Panc1 (cell line): ENCODE measurements at regions not wholly inside any gene's neighbourhood (a gene's known extent, or its start where the extent isn't known, plus 50 kb on each side); places are given as distances from the start of the nearest gene placed in this dataset. TPM values are rescaled to one million over a fixed set of nuclear protein-coding genes. Genes with fewer than 3 reads are reported as not detected.
"Not testable (repeated sequence)": the region's sequence is repeated elsewhere in the genome, so short reads cannot be mapped to it uniquely, and the experiment has no call there.

Source experiments
- ATAC-seq: fragments of 200-7000 bp; cut with Tn5 transposase; 2 replicates; pipeline ENCODE4 v1.9.1; 2020; ENCODE audit warnings: mild to moderate bottlenecking, moderate library complexity
- BruUV-seq: library from RNA; stranded (reverse); fragments of 400-500 nt; replicated peaks from 2 replicates; lab custom pipeline; 2021; lab: Mats Ljungman, UMichigan
- CTCF ChIA-PET: fragments of 300-600 bp; sonication (Branson Sonifier 250); formaldehyde crosslinking; loops from one replicate; lab custom pipeline; 2022; ENCODE audit warnings: antibody characterized with exemption; lab: Charles Lee
- POLR2A ChIA-PET: fragments of 300-600 bp; sonication (Branson Sonifier 250); formaldehyde crosslinking; loops from one replicate; lab custom pipeline; 2022; ENCODE audit warnings: antibody characterized with exemption; lab: Charles Lee
- DNase-seq: peaks from one replicate; pipeline ENCODE4 v3.0.0-alpha.2; 2010; ENCODE audit warnings: low read depth, low spot score
- H3K27ac ChIP-seq: 2 replicates; pipeline ENCODE4 v1.5.1; 2011; ENCODE audit warnings: mild to moderate bottlenecking, low read length, inconsistent platforms
- H3K27me3 ChIP-seq: fragments of 200-500 bp; sonication (Bioruptor generic); 2 replicates; pipeline ENCODE4 v1.6.0; 2014; ENCODE audit warnings: low read length, inconsistent platforms; ENCODE audit not compliant: control insufficient read depth, insufficient read depth
- H3K36me3 ChIP-seq: fragments of 200-500 bp; sonication (Bioruptor generic); 2 replicates; pipeline ENCODE4 v1.5.1; 2014; ENCODE audit warnings: inconsistent platforms, mild to moderate bottlenecking, low read length, moderate library complexity; ENCODE audit not compliant: control insufficient read depth, insufficient read depth
- H3K4me1 ChIP-seq: 2 replicates; pipeline ENCODE4 v1.5.1; 2011; ENCODE audit warnings: inconsistent platforms, mild to moderate bottlenecking, low read length, moderate library complexity; ENCODE audit not compliant: control insufficient read depth, insufficient read depth
- H3K4me3 ChIP-seq, 2 experiments: 2 replicates each; pipeline ENCODE4 v1.5.1; 2011 to 2012; ENCODE audit warnings: low read depth in 2 of 2, low read length in 2 of 2, mild to moderate bottlenecking in 2 of 2, inconsistent platforms in 1 of 2, moderate library complexity in 1 of 2
- H3K9me3 ChIP-seq: fragments of 200-500 bp; sonication (Bioruptor generic); 2 replicates; pipeline ENCODE4 v1.5.1; 2014; ENCODE audit warnings: low read depth, mild to moderate bottlenecking, inconsistent platforms, low read length, moderate library complexity; ENCODE audit not compliant: control insufficient read depth, insufficient read depth
- CTCF ChIP-seq: fragments of 450-650 bp; IDR thresholded peaks from 2 replicates; pipeline ENCODE4 v1.5.1; 2017; ENCODE audit warnings: mild to moderate bottlenecking
- POLR2AphosphoS5 ChIP-seq: IDR thresholded peaks from 2 replicates; pipeline ENCODE4 v1.6.1; 2012; ENCODE audit warnings: mild to moderate bottlenecking, low read depth, low read length, moderate library complexity
- REST ChIP-seq, 2 experiments: IDR thresholded peaks; 2 replicates each; pipeline ENCODE4 v1.6.1; 2011 to 2012; ENCODE audit warnings: low read depth in 2 of 2, control low read depth in 1 of 2, low read length in 1 of 2, mild to moderate bottlenecking in 1 of 2, moderate library complexity in 1 of 2; ENCODE audit not compliant: insufficient read depth in 1 of 2
- SIN3A ChIP-seq: IDR thresholded peaks from 2 replicates; pipeline ENCODE4 v1.6.1; 2012; ENCODE audit warnings: low read depth, mild to moderate bottlenecking, low read length, moderate library complexity, borderline replicate concordance; ENCODE audit not compliant: insufficient read depth
- TCF7L2 ChIP-seq: IDR thresholded peaks from 2 replicates; pipeline ENCODE4 v1.6.1; 2011; ENCODE audit warnings: mild to moderate bottlenecking, low read depth, low read length, inconsistent platforms
- in situ Hi-C: cut with HindIII; loops from 2 replicates; pipeline ENCODE4 v1.10.0; 2016; ENCODE audit warnings: low sequenced_read_pairs, low pct_unique_long_range_greater_than_20kb
- intact Hi-C: fragments of 100-400 bp; cut with micrococcal nuclease; formaldehyde crosslinking; loops from one replicate; pipeline ENCODE4 v1.10.0; 2022; ENCODE audit not compliant: unreplicated experiment
- microRNA-seq: library from miRNA; unstranded; fragments of <30 nt; microRNA quantifications from one replicate; pipeline ENCODE4 v1.1.0, GENCODE V29; 2020; ENCODE audit not compliant: unreplicated experiment

GRCh38 chrX:28520786-28521185 is 66.5 kb upstream of the IL1RAPL1 start:
- DNase-seq (no peak), ATAC-seq (no peak)
- CTCF ChIA-PET: no interaction called here

GRCh38 chrX:28528354-28528753 is 58.9 kb upstream of the IL1RAPL1 start:
- H3K27ac ChIP-seq, H3K9me3 ChIP-seq, CTCF ChIA-PET, H3K27me3 ChIP-seq, ATAC-seq, in situ Hi-C loops, POLR2A ChIA-PET, H3K4me1 ChIP-seq, DNase-seq, H3K36me3 ChIP-seq, intact Hi-C loops, H3K4me3 ChIP-seq, BruUV-seq: not testable (repeated sequence)

More at GRCh38 chrX:28520786-28521185, 66.5 kb upstream of the IL1RAPL1 start:
- H3K27me3 ChIP-seq: no peaks in the 10 kb centered on the region
- POLR2A ChIA-PET: no interaction called here
- no peaks in the 10 kb centered on the region for H3K36me3 ChIP-seq
- no peaks in the 10 kb centered on the region for H3K4me1 ChIP-seq
- TF ChIP-seq CTCF: no peak
- no peak for TF ChIP-seq TCF7L2
- TF ChIP-seq REST (IDR thresholded peaks at IDR 0.05; ENCODE audit: insufficient read depth in 1 of 2, low read depth in 2 of 2, low read length in 1 of 2): no peak
- no peak for TF ChIP-seq SIN3A
- TF ChIP-seq POLR2AphosphoS5: no peak
- intact Hi-C loops: no loop called here
- in situ Hi-C loops: no loop called here
- no peak overlapping the region for H3K4me3 ChIP-seq
- BruUV-seq: no TSS peak
- H3K9me3 ChIP-seq: no peaks in the 10 kb centered on the region
- no peak overlapping the region for H3K27ac ChIP-seq

Small RNA genes lying in the stretch of these regions (microRNA-seq; reads per million reads assigned to microRNA genes)
- not detected for gene MIR6134
